Type B pancreatic cell (in vitro differentiated cells): ENCODE measurements at regions not wholly inside any gene's neighbourhood (a gene's known extent, or its start where the extent isn't known, plus 50 kb on each side); places are given as distances from the start of the nearest gene placed in this dataset.

Source experiments
- DNase-seq: peaks from one replicate; pipeline ENCODE4 v3.0.0; 2021; ENCODE audit warnings: mixed read lengths; ENCODE audit not compliant: unreplicated experiment; ENCODE audit errors: extremely low spot score
- H3K27ac Mint-ChIP-seq: 2 replicates; pipeline ENCODE4 v1.8.0; 2021; ENCODE audit warnings: mild to moderate bottlenecking, mixed read lengths
- H3K27me3 Mint-ChIP-seq: 2 replicates; pipeline ENCODE4 v1.8.0; 2021; ENCODE audit warnings: mixed read lengths
- H3K36me3 Mint-ChIP-seq: 2 replicates; pipeline ENCODE4 v1.8.0; 2021; ENCODE audit warnings: mixed read lengths
- H3K4me1 Mint-ChIP-seq: one replicate; pipeline ENCODE4 v1.8.0; 2021; ENCODE audit warnings: mixed read lengths; ENCODE audit not compliant: unreplicated experiment
- H3K4me3 Mint-ChIP-seq: 2 replicates; pipeline ENCODE4 v1.8.0; 2021; ENCODE audit warnings: mild to moderate bottlenecking, mixed read lengths
- H3K9me3 Mint-ChIP-seq: 2 replicates; pipeline ENCODE4 v1.8.0; 2021; ENCODE audit warnings: mixed read lengths
- CTCF ChIP-seq: fragments of 200-600 bp; sonication (generic); conservative IDR thresholded peaks from 2 replicates; pipeline ENCODE4 v1.5.0; 2021; ENCODE audit warnings: antibody characterized with exemption, mild to moderate bottlenecking

GRCh38 chr5:4359847-4360246, 764.2 kb downstream of the IRX1 start:
- Mint-ChIP-seq H3K27me3 (peaks cover 6% of the 10 kb centered on the region), H3K4me1 (peaks cover 18% of the 10 kb centered on the region), H3K27ac (no peak overlapping the region), H3K36me3 (no peaks in the 10 kb centered on the region), H3K4me3 (no peak overlapping the region), H3K9me3 (peaks cover 3% of the 10 kb centered on the region)
- no peak for DNase-seq
- TF ChIP-seq CTCF = no peak

DNA sequence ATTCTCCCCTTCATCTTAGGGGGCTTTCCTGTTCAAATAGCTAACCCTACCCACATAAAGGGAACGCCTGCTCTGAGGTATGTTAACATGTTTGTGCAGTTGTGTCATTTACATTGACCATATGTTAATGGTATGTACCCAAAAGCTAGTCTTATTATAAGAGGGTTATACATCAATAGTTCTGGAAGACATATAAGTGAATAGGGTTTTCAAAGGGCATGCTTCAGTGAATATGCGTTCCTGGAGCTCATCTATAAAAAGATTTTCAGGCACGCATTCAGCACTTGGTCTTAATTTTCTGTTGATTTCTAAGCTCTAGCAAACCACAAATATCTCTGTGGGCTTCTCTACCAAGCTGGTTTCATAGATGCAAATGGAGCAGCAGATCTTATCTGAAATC, 766.1 kb downstream of the IRX1 start:
- Mint-ChIP-seq H3K27ac (no peak overlapping the region), H3K9me3 (no peaks in the 10 kb centered on the region), H3K36me3 (no peaks in the 10 kb centered on the region), H3K27me3 (peaks cover 10% of the 10 kb centered on the region), H3K4me1 (peaks cover 19% of the 10 kb centered on the region), H3K4me3 (no peak overlapping the region)
- DNase-seq = no peak
- TF ChIP-seq CTCF = no peak

- H3K27me3 Mint-ChIP-seq = peaks cover 10% of the 10 kb centered on the region
- no peak for TF ChIP-seq CTCF
- no peak overlapping the region for H3K27ac Mint-ChIP-seq
- no peaks in the 10 kb centered on the region for H3K36me3 Mint-ChIP-seq
- no peaks in the 10 kb centered on the region for H3K9me3 Mint-ChIP-seq
- DNase-seq = no peak
- peaks cover 19% of the 10 kb centered on the region for H3K4me1 Mint-ChIP-seq
- no peak overlapping the region for H3K4me3 Mint-ChIP-seq
Measured at GRCh38 chr5:4362411-4362810, 766.8 kb downstream of the IRX1 start.

DNA sequence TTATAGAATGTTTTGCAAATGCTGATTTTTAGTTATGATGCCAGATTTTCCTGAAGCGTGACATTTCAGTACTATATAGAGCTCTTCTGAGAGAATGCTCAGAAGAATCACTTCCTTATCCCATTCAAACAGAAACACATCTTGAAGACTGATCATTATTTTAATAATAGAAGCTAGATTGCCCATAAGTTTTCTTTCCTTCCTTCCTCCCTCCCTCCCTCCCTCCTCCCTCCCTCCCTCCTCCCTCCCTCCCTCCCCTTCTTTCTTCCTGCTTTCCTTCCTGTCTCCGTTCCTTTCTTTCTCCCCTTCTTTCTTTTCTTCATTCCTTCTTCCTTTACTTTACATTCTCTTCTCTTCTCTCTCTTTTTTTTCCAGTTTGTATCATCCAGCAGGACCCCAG, 767.4 kb downstream of the IRX1 start:
- TF ChIP-seq CTCF = no peak

DNA sequence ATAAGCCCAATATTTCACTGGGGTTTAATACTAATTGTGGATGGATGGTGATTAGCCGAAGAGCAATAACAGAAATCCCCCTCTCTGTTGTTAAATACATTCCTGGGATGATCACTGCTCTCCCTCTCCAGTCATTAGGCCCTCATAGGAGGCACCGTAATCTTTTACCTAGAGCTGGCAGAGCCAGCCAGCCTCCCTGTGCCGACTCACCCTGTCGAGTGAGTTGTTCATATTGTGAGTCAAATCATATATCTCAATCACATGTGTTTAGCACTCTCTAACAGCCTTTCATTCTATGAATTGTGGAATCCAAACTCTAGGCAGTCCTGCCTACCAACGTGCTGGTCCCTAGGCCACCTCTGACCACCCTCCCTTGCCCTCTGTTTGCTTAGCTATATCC, 771.0 kb downstream of the IRX1 start:
- Mint-ChIP-seq H3K4me1 (peaks cover 22% of the 10 kb centered on the region), H3K4me3 (no peak overlapping the region), H3K36me3 (no peaks in the 10 kb centered on the region), H3K9me3 (no peaks in the 10 kb centered on the region), H3K27me3 (peaks cover 7% of the 10 kb centered on the region), H3K27ac (peak overlapping the region; percentile 19)
- DNase-seq = no peak
- TF ChIP-seq CTCF = no peak

More for the DNA sequence above, 767.4 kb downstream of the IRX1 start:
- peaks cover 19% of the 10 kb centered on the region for H3K4me1 Mint-ChIP-seq
- H3K36me3 Mint-ChIP-seq = no peaks in the 10 kb centered on the region
- no peaks in the 10 kb centered on the region for H3K9me3 Mint-ChIP-seq
- H3K4me3 Mint-ChIP-seq = no peak overlapping the region
- no peak overlapping the region for H3K27ac Mint-ChIP-seq
- no peak for DNase-seq
- peaks cover 10% of the 10 kb centered on the region for H3K27me3 Mint-ChIP-seq

DNA sequence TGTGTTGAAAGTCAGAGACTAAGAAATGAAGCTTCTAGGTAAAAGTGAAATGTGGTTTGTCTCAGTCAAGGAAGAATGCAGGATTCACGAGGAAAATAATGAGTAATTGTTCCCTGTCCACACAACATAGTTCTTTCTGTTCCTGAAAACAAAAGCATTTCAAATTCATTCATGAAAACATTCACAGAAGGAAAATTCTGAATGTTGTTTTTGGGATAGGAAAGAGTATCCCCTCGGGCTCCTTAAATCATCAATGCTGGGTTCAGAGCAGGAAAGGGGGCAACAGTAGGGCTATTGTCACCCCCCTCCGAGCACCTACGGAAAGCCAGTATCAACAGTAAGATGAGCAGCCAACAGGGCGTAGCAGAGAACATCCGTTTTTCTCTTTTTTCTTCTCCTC, 769.9 kb upstream of the ADAMTS16 start:
- H3K27ac Mint-ChIP-seq = no peak overlapping the region
- H3K36me3 Mint-ChIP-seq = no peaks in the 10 kb centered on the region
- H3K4me1 Mint-ChIP-seq = peaks cover 14% of the 10 kb centered on the region
- no peak for DNase-seq
- H3K9me3 Mint-ChIP-seq = no peaks in the 10 kb centered on the region
- no peak for TF ChIP-seq CTCF
- H3K27me3 Mint-ChIP-seq = peaks cover 4% of the 10 kb centered on the region
- no peak overlapping the region for H3K4me3 Mint-ChIP-seq
